Smooth muscle cell (in vitro differentiated cells): ENCODE measurements at regions not wholly inside any gene's neighbourhood (a gene's known extent, or its start where the extent isn't known, plus 50 kb on each side); places are given as distances from the start of the nearest gene placed in this dataset.

Source experiments
- DNase-seq: peaks from one replicate; lab custom pipeline; 2025; ENCODE audit not compliant: unreplicated experiment; lab: John Stamatoyannopoulos, UW
- H2AFZ ChIP-seq: fragments of 200-600 bp; sonication (generic); 2 replicates; pipeline ENCODE4 v1.6.0; 2016; ENCODE audit warnings: antibody characterized with exemption, low read depth, mild to moderate bottlenecking
- H3F3A ChIP-seq: fragments of 200-600 bp; sonication (generic); 2 replicates; pipeline ENCODE4 v1.6.0; 2017; ENCODE audit warnings: antibody characterized with exemption, low read depth
- H3K27ac ChIP-seq: fragments of 200-600 bp; sonication (generic); 2 replicates; pipeline ENCODE4 v1.5.1; 2016; ENCODE audit warnings: low read depth, mild to moderate bottlenecking
- H3K27me3 ChIP-seq: fragments of 200-600 bp; sonication (generic); 2 replicates; pipeline ENCODE4 v1.6.1; 2016; ENCODE audit warnings: low read depth, mild to moderate bottlenecking
- H3K36me3 ChIP-seq: fragments of 200-600 bp; sonication (generic); 2 replicates; pipeline ENCODE4 v1.5.1; 2016; ENCODE audit warnings: low read depth
- H3K4me1 ChIP-seq: fragments of 200-600 bp; sonication (generic); 2 replicates; pipeline ENCODE4 v1.5.1; 2016; ENCODE audit warnings: low read depth
- H3K4me2 ChIP-seq: fragments of 200-600 bp; sonication (generic); 2 replicates; pipeline ENCODE4 v1.6.0; 2016; ENCODE audit warnings: mild to moderate bottlenecking
- H3K4me3 ChIP-seq: fragments of 200-600 bp; sonication (generic); 2 replicates; pipeline ENCODE4 v1.5.1; 2016; ENCODE audit warnings: mild to moderate bottlenecking
- H3K79me2 ChIP-seq: fragments of 200-600 bp; sonication (generic); 2 replicates; pipeline ENCODE4 v1.6.0; 2016; ENCODE audit warnings: low read depth, mild to moderate bottlenecking
- H3K9ac ChIP-seq: fragments of 200-600 bp; sonication (generic); 2 replicates; pipeline ENCODE4 v1.6.0; 2016; ENCODE audit warnings: low read depth
- H3K9me3 ChIP-seq: fragments of 200-600 bp; sonication (generic); replicated peaks from 2 replicates; pipeline ENCODE4 v1.5.1; 2016; ENCODE audit warnings: low read depth
- H4K20me1 ChIP-seq: fragments of 200-600 bp; sonication (generic); 2 replicates; pipeline ENCODE4 v1.6.0; 2016; ENCODE audit warnings: low read depth
- WGBS: methylation state at CpG from one replicate; pipeline ENCODE4 v1.1.7; 2016; ENCODE audit warnings: low lambda C conversion rate; 5-methylcytosine and 5-hydroxymethylcytosine counted together
- TF ChIP-seq, protein P1 (sequence below): fragments of 200-600 bp; sonication (generic); IDR thresholded peaks from 2 replicates; pipeline ENCODE4 v1.5.1; 2017; ENCODE audit warnings: borderline replicate concordance, mild to moderate bottlenecking, antibody characterized with exemption; ENCODE audit not compliant: insufficient read depth, poor library complexity, severe bottlenecking

DNA sequence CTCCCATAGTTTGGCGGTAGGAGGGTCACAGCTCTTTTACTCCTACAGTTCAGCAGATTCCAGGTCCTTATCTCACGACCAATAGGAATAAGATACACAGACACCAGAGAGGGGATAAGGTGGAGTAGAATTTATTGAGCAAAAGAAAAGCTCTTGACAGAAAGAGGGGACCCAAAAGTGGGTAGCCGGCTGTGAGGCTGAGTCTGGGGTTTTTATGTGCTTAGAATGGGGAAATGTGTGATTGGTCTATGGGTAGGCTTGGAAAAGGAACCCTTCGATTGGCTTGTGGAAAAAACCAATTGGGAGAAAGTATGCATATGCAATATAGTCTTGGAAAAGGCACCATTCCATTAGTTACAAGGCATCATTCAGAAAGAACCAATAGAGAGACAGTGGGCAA, 1356.9 kb upstream of the SPRY2 start:
- no peak overlapping the region for H3K27ac ChIP-seq
- TF ChIP-seq, protein P1, sequence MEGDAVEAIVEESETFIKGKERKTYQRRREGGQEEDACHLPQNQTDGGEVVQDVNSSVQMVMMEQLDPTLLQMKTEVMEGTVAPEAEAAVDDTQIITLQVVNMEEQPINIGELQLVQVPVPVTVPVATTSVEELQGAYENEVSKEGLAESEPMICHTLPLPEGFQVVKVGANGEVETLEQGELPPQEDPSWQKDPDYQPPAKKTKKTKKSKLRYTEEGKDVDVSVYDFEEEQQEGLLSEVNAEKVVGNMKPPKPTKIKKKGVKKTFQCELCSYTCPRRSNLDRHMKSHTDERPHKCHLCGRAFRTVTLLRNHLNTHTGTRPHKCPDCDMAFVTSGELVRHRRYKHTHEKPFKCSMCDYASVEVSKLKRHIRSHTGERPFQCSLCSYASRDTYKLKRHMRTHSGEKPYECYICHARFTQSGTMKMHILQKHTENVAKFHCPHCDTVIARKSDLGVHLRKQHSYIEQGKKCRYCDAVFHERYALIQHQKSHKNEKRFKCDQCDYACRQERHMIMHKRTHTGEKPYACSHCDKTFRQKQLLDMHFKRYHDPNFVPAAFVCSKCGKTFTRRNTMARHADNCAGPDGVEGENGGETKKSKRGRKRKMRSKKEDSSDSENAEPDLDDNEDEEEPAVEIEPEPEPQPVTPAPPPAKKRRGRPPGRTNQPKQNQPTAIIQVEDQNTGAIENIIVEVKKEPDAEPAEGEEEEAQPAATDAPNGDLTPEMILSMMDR = no peak
- WGBS = 95% methylated on average over 4 of the region's 4 CpGs

GRCh38 chr13:81686877-81687276, 1346.0 kb upstream of the SPRY2 start:
- Histone ChIP-seq H2AFZ (no peak overlapping the region), H3K9me3 (no peaks in the 10 kb centered on the region), H3K36me3 (no peaks in the 10 kb centered on the region), H3K79me2 (no peaks in the 10 kb centered on the region), H3K27ac (no peak overlapping the region), H4K20me1 (no peaks in the 10 kb centered on the region), H3K9ac (no peak overlapping the region), H3F3A (no peaks in the 10 kb centered on the region), H3K4me1 (no peaks in the 10 kb centered on the region), H3K27me3 (no peaks in the 10 kb centered on the region), H3K4me2 (no peak overlapping the region), H3K4me3 (no peak overlapping the region)
- no peak for DNase-seq
- TF ChIP-seq, protein P1 = no peak
- WGBS = 89% methylated on average over 2 of the region's 2 CpGs

More for the DNA sequence above, 1356.9 kb upstream of the SPRY2 start:
- H3K36me3 ChIP-seq = no peaks in the 10 kb centered on the region
- no peaks in the 10 kb centered on the region for H3K9me3 ChIP-seq
- H3K27me3 ChIP-seq = no peaks in the 10 kb centered on the region
- H3K79me2 ChIP-seq = no peaks in the 10 kb centered on the region
- H2AFZ ChIP-seq = no peak overlapping the region
- H3K4me1 ChIP-seq = no peaks in the 10 kb centered on the region
- no peaks in the 10 kb centered on the region for H4K20me1 ChIP-seq
- no peak overlapping the region for H3K4me2 ChIP-seq
- H3K4me3 ChIP-seq = no peak overlapping the region
- no peak overlapping the region for H3K9ac ChIP-seq
- DNase-seq = no peak
- no peaks in the 10 kb centered on the region for H3F3A ChIP-seq

GRCh38 chr13:81683521-81683920, 1342.6 kb upstream of the SPRY2 start:
- no peak overlapping the region for H3K9ac ChIP-seq
- H3F3A ChIP-seq = no peaks in the 10 kb centered on the region
- H3K4me2 ChIP-seq = no peak overlapping the region
- WGBS = 85% methylated on average over 4 of the region's 4 CpGs
- no peaks in the 10 kb centered on the region for H3K4me1 ChIP-seq
- no peaks in the 10 kb centered on the region for H4K20me1 ChIP-seq
- TF ChIP-seq, protein P1 = no peak
- H3K79me2 ChIP-seq = no peaks in the 10 kb centered on the region
- H3K9me3 ChIP-seq = no peaks in the 10 kb centered on the region
- no peak overlapping the region for H3K27ac ChIP-seq
- no peaks in the 10 kb centered on the region for H3K36me3 ChIP-seq
- H2AFZ ChIP-seq = no peak overlapping the region
- no peaks in the 10 kb centered on the region for H3K27me3 ChIP-seq
- DNase-seq = no peak
- no peak overlapping the region for H3K4me3 ChIP-seq

DNA sequence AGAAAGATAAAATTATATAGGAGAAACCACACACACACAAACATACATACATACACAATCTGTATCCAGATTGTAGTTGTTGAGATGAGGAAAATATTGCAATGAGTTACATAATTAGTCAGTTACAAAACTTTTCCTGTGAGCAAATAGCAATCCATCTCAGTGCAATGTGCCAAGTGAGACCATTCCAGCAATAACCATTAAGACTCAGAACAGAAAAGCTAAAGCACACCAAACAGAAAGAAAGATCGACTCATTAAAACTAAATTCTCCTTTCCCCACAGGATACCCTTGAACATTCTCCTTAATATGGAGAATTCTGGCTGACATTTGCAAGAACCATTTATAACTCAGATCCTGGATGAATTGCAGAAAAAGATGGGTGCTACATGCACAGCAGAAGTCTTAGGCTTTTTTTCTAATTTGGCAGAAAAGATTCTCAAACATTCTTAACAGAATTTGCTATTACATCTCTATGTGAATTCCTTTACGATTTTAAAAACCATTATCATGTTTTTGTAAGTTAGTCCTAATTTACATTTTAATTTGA, 1341.2 kb upstream of the SPRY2 start:
- TF ChIP-seq, protein P1 = no peak
- 89% methylated on average over 2 of the region's 2 CpGs for WGBS
- no peak overlapping the region for H3K27ac ChIP-seq
- no peaks in the 10 kb centered on the region for H3K36me3 ChIP-seq
- H3K4me1 ChIP-seq = no peaks in the 10 kb centered on the region
- H3K4me2 ChIP-seq = no peak overlapping the region
- no peak overlapping the region for H3K4me3 ChIP-seq
- H2AFZ ChIP-seq = no peak overlapping the region
- no peaks in the 10 kb centered on the region for H4K20me1 ChIP-seq
- H3K27me3 ChIP-seq = no peaks in the 10 kb centered on the region
- H3F3A ChIP-seq = no peaks in the 10 kb centered on the region
- no peaks in the 10 kb centered on the region for H3K79me2 ChIP-seq
- no peaks in the 10 kb centered on the region for H3K9me3 ChIP-seq
- DNase-seq = no peak
- no peak overlapping the region for H3K9ac ChIP-seq
